Prostate gland (tissue), 2 donors: ENCODE measurements at regions not wholly inside any gene's neighbourhood (a gene's known extent, or its start where the extent isn't known, plus 50 kb on each side); places are given as distances from the start of the nearest gene placed in this dataset.

Experiments
- POLR2A ChIP-seq: fragments of 450-650 bp; IDR thresholded peaks from one replicate; pipeline ENCODE4 v1.6.1; 2016; ENCODE audit warnings: antibody characterized with exemption, mild to moderate bottlenecking
- TF ChIP-seq, protein P1 (sequence below), 4 experiments: fragments of 200-600 bp in 2 of 4; fragments of 450-650 bp in 2 of 4; sonication (generic) in 2 of 4; IDR thresholded peaks; 1 replicate in 3 of 4; 2 replicates in 1 of 4; pipeline ENCODE4 v1.5.1; 2016 to 2019; ENCODE audit warnings: antibody characterized with exemption in 4 of 4, mild to moderate bottlenecking in 2 of 4, moderate library complexity in 2 of 4

GRCh38 chr13:73967397-73968165 is 166.6 kb downstream of the KLF12 start:
- TF ChIP-seq, protein P1, sequence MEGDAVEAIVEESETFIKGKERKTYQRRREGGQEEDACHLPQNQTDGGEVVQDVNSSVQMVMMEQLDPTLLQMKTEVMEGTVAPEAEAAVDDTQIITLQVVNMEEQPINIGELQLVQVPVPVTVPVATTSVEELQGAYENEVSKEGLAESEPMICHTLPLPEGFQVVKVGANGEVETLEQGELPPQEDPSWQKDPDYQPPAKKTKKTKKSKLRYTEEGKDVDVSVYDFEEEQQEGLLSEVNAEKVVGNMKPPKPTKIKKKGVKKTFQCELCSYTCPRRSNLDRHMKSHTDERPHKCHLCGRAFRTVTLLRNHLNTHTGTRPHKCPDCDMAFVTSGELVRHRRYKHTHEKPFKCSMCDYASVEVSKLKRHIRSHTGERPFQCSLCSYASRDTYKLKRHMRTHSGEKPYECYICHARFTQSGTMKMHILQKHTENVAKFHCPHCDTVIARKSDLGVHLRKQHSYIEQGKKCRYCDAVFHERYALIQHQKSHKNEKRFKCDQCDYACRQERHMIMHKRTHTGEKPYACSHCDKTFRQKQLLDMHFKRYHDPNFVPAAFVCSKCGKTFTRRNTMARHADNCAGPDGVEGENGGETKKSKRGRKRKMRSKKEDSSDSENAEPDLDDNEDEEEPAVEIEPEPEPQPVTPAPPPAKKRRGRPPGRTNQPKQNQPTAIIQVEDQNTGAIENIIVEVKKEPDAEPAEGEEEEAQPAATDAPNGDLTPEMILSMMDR (IDR thresholded peaks at IDR 0.05), result no peak
- no peak for TF ChIP-seq POLR2A
